ACC112 (cell line): ENCODE measurements at regions not wholly inside any gene's neighbourhood (a gene's known extent, or its start where the extent isn't known, plus 50 kb on each side); places are given as distances from the start of the nearest gene placed in this dataset.
A peak's percentile ranks its signal among the peaks of the same experiment; 100 is the strongest.

Experiments used
- H2AFZ ChIP-seq: fragments of 200-600 bp; sonication (generic); one replicate; pipeline ENCODE4 v1.6.0; 2017; ENCODE audit warnings: antibody characterized with exemption, low read length; ENCODE audit not compliant: unreplicated experiment
- H3K27ac ChIP-seq: fragments of 200-600 bp; sonication (generic); 2 replicates; pipeline ENCODE4 v1.5.1; 2014; ENCODE audit warnings: low read depth, mild to moderate bottlenecking, antibody characterized with exemption, low read length, moderate library complexity
- H3K27me3 ChIP-seq: fragments of 200-600 bp; sonication (generic); 2 replicates; pipeline ENCODE4 v1.6.1; 2014; ENCODE audit warnings: mild to moderate bottlenecking, antibody characterized with exemption, low read length, moderate library complexity, mixed read lengths; ENCODE audit not compliant: insufficient read depth
- H3K36me3 ChIP-seq: fragments of 200-600 bp; sonication (generic); 2 replicates; pipeline ENCODE4 v1.6.1; 2016; ENCODE audit warnings: mild to moderate bottlenecking, antibody characterized with exemption, low read length, moderate library complexity, mixed read lengths; ENCODE audit not compliant: insufficient read depth
- H3K4me1 ChIP-seq: fragments of 200-600 bp; sonication (generic); one replicate; pipeline ENCODE4 v1.6.1; 2016; ENCODE audit warnings: low read length, mixed read lengths; ENCODE audit not compliant: insufficient read depth, unreplicated experiment, control insufficient read depth
- H3K4me3 ChIP-seq: fragments of 200-600 bp; sonication (generic); 2 replicates; pipeline ENCODE4 v1.5.1; 2014; ENCODE audit warnings: mild to moderate bottlenecking, low read depth, low read length
- H3K79me2 ChIP-seq: fragments of 200-600 bp; sonication (generic); one replicate; pipeline ENCODE4 v1.6.0; 2016; ENCODE audit warnings: low read length; ENCODE audit not compliant: control insufficient read depth, unreplicated experiment, insufficient read depth

DNA sequence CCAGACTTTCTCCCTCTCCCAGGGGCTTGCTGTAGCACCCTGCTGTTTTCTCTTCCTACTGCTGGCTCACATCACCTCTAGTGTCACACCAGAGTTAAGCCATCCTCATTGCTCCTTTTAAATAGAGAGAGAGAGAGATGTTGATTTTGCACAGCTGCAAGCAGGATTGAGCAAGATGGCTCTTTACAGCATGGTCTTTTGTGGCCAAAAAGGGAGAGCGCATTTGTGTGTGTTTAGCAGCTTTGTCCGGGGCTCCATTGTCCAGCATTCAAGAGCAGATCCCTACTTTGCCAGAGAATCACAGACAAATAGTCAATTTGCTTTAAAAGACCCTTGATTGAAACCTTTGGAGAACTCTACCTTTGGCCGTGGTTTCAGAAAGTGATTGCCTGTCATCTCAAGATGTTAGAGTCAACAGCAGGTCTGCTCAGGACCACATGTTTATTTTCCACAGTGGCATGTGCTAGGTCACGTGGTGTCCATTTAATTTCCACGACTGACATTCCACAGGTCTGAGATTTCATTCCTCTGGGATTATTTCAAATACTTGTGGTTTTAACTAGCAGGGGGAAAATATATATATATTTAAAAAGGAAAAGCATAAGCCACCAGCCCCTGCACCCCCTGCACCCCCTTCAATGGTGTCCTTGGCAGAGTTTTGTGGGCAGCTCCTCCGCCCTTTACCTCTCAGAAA lies 359.9 kb upstream of the SLC14A2 start:
- H3K36me3 ChIP-seq, result no peaks in the 10 kb centered on the region
- H3K27ac ChIP-seq, result no peak overlapping the region
- no peaks in the 10 kb centered on the region for H3K27me3 ChIP-seq

DNA sequence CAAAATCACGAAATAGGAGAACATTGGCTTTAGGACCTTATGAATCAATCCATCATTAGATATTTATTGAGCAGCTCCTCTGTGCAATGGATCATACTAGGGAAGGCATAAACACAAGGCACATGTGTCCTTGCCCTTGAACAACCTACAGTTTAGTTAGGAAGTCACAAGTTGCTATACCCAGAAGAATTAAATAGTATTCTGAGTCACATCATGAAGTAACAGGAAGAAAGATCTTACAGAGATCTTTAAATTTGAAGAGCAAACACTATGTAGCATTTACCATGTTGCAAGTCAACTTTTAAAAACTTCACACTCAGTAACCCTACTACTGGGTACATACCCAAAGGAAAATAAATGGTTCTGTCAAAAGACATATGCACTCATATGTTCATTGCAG lies 355.2 kb upstream of the SLC14A2 start:
- Histone ChIP-seq H3K4me3 (no peak overlapping the region), H3K36me3 (no peaks in the 10 kb centered on the region), H3K27me3 (peaks cover 11% of the 10 kb centered on the region; the same call in 1 of the 2 replicates), H3K4me1 (peaks cover 13% of the 10 kb centered on the region), H2AFZ (no peak overlapping the region), H3K79me2 (no peaks in the 10 kb centered on the region), H3K27ac (no peak overlapping the region)

More for the DNA sequence above, 359.9 kb upstream of the SLC14A2 start:
- H3K4me1 ChIP-seq, result peaks cover 22% of the 10 kb centered on the region
- H2AFZ ChIP-seq, result peak overlapping the region; percentile 74
- H3K4me3 ChIP-seq, result no peak overlapping the region
- H3K79me2 ChIP-seq, result no peaks in the 10 kb centered on the region

DNA sequence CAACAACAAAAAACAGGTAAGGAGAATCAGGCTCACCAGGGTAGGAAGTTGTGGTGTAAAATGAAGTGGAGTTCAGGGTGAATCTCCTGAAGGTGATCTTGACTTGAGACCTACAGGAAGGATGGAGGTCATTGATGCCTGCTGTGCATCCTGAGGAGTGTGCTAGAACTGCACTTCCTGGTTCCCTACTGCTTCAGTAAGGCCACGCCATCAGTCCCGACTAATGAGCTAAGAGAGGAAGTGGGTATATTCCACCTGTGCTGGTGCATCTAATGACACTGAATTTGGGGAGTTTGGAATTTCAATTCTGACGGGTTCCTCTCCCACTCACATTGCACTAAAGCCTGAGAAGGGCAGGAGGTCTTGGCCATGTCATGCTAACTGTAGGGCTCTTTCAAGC lies 349.3 kb upstream of the SLC14A2 start:
- Histone ChIP-seq H3K27me3 (peaks cover 57% of the 10 kb centered on the region), H3K4me3 (no peak overlapping the region), H3K4me1 (no peaks in the 10 kb centered on the region), H2AFZ (no peak overlapping the region), H3K36me3 (no peaks in the 10 kb centered on the region), H3K27ac (no peak overlapping the region), H3K79me2 (no peaks in the 10 kb centered on the region)

DNA sequence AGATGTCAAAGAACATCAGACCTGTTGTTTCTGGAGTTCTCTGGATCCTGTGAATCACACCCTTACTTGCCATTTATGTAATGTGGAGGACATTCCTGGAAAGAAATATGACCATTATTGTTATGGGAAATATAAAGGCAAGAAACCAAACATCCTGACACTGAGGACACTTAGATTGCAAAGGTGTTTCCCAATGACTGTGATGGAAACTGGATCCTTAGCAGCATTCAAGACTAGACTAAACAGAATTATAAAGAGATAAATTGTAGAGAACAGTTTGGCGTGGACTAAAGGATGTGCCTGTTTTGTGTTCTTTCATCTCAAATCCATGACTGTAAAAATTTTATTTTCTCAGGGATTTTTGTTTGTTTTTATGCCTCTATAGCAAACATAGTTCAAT lies 347.7 kb upstream of the SLC14A2 start:
- H3K36me3 ChIP-seq, result no peaks in the 10 kb centered on the region
- H3K79me2 ChIP-seq, result no peaks in the 10 kb centered on the region
- no peaks in the 10 kb centered on the region for H3K4me1 ChIP-seq
- H2AFZ ChIP-seq, result no peak overlapping the region
- no peak overlapping the region for H3K27ac ChIP-seq
- peaks cover 66% of the 10 kb centered on the region for H3K27me3 ChIP-seq
- H3K4me3 ChIP-seq, result no peak overlapping the region

DNA sequence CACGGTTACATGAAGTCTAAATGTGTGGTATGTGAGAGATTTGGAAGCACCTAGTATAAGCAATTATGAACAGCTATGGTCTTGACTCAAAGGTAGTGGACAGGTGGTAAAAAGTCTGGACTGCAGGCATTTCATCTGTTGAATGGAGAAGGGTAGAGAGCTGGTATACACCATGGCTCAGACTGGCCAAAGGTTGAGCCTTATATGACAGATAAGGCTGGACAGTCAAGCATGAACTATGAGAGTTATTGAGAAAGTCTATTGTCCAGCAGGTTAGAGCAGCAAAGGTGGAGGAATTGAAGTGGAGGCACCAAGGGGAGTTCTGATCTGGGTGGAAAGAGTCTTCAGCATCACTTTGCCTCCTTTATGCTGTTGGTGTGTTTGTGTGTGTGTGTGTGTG lies 346.7 kb upstream of the SLC14A2 start:
- Histone ChIP-seq H3K4me3 (no peak overlapping the region), H3K36me3 (no peaks in the 10 kb centered on the region), H2AFZ (no peak overlapping the region), H3K27ac (no peak overlapping the region), H3K79me2 (no peaks in the 10 kb centered on the region), H3K4me1 (no peaks in the 10 kb centered on the region), H3K27me3 (peaks cover 63% of the 10 kb centered on the region)

DNA sequence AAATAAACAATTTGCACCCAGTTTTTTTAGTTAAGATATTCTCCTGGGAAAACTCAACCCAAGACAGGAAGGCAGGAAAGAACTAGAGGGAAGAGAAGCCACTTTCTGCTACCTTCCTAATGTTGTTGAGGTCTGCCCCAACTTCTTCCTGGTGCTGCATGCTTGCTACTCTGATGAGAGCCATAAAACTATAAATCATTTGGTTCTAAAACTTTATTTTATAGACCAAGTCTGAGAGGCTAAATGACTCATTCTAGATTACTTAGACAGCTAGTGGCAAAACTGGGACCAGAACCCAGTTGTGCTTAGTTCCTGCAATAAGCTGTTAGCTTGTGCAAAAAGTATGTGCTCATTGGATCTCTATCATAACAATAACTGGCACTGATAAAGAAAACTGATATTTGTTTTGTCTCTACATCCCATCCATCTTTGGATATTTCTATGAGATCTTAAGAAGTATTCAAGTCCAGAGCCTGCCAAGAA lies 344.9 kb upstream of the SLC14A2 start:
- Histone ChIP-seq H2AFZ (no peak overlapping the region), H3K36me3 (no peaks in the 10 kb centered on the region), H3K4me1 (no peaks in the 10 kb centered on the region), H3K4me3 (no peak overlapping the region), H3K79me2 (no peaks in the 10 kb centered on the region), H3K27ac (no peak overlapping the region), H3K27me3 (peaks cover 52% of the 10 kb centered on the region)

DNA sequence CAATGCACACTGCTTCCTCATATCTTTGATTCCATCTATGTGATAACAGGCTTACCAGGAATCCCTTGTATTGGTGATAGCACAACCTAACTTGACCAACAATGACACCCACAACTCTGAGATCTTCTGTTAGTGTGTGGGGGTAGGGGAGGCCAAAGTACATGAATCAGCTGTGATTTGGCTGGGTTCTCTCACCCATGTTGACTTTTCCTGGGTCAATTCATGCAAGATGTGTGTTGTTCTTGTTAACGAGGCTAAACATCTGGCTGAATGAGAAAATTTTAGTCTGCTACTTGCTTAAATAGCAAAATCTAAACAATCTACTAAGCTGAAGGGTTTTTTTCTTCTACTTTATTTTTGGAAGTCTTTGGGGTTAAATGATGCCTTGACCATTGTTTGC lies 341.2 kb upstream of the SLC14A2 start:
- Histone ChIP-seq H3K36me3 (no peaks in the 10 kb centered on the region), H3K79me2 (no peaks in the 10 kb centered on the region), H3K4me1 (no peaks in the 10 kb centered on the region), H2AFZ (no peak overlapping the region), H3K4me3 (no peak overlapping the region), H3K27me3 (peaks cover 29% of the 10 kb centered on the region), H3K27ac (no peak overlapping the region)

DNA sequence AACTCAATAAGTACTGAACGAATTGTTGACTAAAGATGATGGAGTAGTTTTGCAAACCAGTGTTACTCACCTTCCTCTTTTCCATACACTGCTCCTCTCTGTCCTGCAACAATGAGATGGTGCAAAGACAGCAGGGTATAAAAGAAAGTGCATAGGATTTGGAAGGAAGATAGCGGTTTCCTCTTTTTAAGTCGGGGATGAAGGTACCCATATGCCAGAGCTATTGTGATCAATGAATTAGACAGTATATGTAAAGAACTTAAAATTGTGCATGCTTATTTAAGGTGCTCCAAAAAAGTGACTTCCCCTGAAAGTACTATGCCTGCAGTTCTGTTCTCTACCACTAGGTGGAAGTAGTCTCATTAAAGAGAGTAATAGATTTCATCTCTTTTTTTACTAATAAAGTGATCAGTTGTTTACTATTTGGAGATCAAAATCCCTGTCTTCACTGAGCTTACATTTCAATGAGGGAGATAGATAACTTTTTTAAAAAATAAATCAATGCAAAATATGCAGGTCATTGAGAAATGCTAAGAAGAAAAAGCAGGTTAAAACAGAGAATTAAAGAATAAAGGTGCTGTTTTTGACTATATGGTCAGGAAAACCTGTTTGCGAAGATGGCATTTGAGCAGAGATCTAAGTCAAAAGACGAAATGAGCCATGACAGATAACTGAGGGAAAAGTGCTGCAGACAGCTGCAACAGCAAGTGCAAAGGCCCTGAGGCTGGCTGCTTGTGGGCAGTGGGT lies 339.7 kb upstream of the SLC14A2 start:
- Histone ChIP-seq H3K4me3 (no peak overlapping the region), H3K79me2 (no peaks in the 10 kb centered on the region), H3K27me3 (peaks cover 19% of the 10 kb centered on the region), H3K4me1 (no peaks in the 10 kb centered on the region), H3K36me3 (no peaks in the 10 kb centered on the region), H2AFZ (no peak overlapping the region), H3K27ac (no peak overlapping the region)

DNA sequence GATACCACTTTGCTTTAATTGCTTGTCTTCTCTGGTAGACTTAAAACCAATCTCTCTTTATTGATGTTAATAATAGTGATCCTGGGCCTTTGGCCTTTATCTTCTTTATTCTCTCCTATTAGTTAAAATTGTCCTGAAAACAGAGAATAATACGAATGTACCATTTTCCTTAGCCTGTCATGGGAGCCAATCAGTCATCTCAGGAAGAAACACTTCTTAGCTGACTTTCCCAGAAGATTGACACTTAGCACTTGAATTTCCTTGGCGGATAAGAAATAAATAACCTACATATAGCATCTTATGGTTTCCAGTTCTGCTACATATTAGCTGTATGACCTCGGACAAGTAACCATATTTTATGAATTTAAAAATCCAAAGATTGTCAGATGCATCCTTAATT lies 338.4 kb upstream of the SLC14A2 start:
- Histone ChIP-seq H3K79me2 (no peaks in the 10 kb centered on the region), H2AFZ (no peak overlapping the region), H3K27me3 (peaks cover 10% of the 10 kb centered on the region; the same call in 1 of the 2 replicates), H3K4me1 (no peaks in the 10 kb centered on the region), H3K27ac (no peak overlapping the region), H3K4me3 (no peak overlapping the region), H3K36me3 (no peaks in the 10 kb centered on the region)

DNA sequence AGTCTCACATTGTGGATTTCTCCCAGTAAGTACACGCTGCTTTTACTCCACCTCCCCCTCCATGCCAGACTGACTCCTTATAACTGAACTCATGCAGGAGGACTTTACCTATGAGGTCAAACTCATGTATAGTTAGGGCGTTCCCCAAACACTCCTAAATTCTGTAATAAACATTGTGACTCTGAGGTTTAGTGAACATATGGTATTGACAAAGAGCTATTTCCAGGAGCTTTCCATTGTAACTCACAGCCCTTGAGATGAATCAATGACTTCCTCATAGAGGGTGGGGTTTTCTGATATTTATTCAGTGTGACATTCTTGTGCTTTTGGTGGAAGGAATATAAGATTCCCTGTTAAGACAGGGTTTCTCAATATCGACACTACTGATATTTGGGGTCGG lies 337.4 kb upstream of the SLC14A2 start:
- Histone ChIP-seq H3K79me2 (no peaks in the 10 kb centered on the region), H3K4me3 (no peak overlapping the region), H3K27me3 (peaks cover 9% of the 10 kb centered on the region; the same call in 1 of the 2 replicates), H3K27ac (no peak overlapping the region), H3K36me3 (no peaks in the 10 kb centered on the region), H2AFZ (no peak overlapping the region), H3K4me1 (no peaks in the 10 kb centered on the region)
